Panc1 (cell line): ENCODE measurements at regions not wholly inside any gene's neighbourhood (a gene's known extent, or its start where the extent isn't known, plus 50 kb on each side); places are given as distances from the start of the nearest gene placed in this dataset.

Experiments used
- ATAC-seq: fragments of 200-7000 bp; cut with Tn5 transposase; 2 replicates; pipeline ENCODE4 v1.9.1; 2020; ENCODE audit warnings: mild to moderate bottlenecking, moderate library complexity
- BruUV-seq: library from RNA; stranded (reverse); fragments of 400-500 nt; replicated peaks from 2 replicates; lab custom pipeline; 2021; lab: Mats Ljungman, UMichigan
- CTCF ChIA-PET: fragments of 300-600 bp; sonication (Branson Sonifier 250); formaldehyde crosslinking; loops from one replicate; lab custom pipeline; 2022; ENCODE audit warnings: antibody characterized with exemption; lab: Charles Lee
- POLR2A ChIA-PET: fragments of 300-600 bp; sonication (Branson Sonifier 250); formaldehyde crosslinking; loops from one replicate; lab custom pipeline; 2022; ENCODE audit warnings: antibody characterized with exemption; lab: Charles Lee
- DNase-seq: peaks from one replicate; pipeline ENCODE4 v3.0.0-alpha.2; 2010; ENCODE audit warnings: low read depth, low spot score
- H3K27ac ChIP-seq: 2 replicates; pipeline ENCODE4 v1.5.1; 2011; ENCODE audit warnings: mild to moderate bottlenecking, low read length, inconsistent platforms
- H3K27me3 ChIP-seq: fragments of 200-500 bp; sonication (Bioruptor generic); 2 replicates; pipeline ENCODE4 v1.6.0; 2014; ENCODE audit warnings: low read length, inconsistent platforms; ENCODE audit not compliant: control insufficient read depth, insufficient read depth
- H3K36me3 ChIP-seq: fragments of 200-500 bp; sonication (Bioruptor generic); 2 replicates; pipeline ENCODE4 v1.5.1; 2014; ENCODE audit warnings: inconsistent platforms, mild to moderate bottlenecking, low read length, moderate library complexity; ENCODE audit not compliant: control insufficient read depth, insufficient read depth
- H3K4me1 ChIP-seq: 2 replicates; pipeline ENCODE4 v1.5.1; 2011; ENCODE audit warnings: inconsistent platforms, mild to moderate bottlenecking, low read length, moderate library complexity; ENCODE audit not compliant: control insufficient read depth, insufficient read depth
- H3K4me3 ChIP-seq, 2 experiments: 2 replicates each; pipeline ENCODE4 v1.5.1; 2011 to 2012; ENCODE audit warnings: low read depth in 2 of 2, low read length in 2 of 2, mild to moderate bottlenecking in 2 of 2, inconsistent platforms in 1 of 2, moderate library complexity in 1 of 2
- H3K9me3 ChIP-seq: fragments of 200-500 bp; sonication (Bioruptor generic); 2 replicates; pipeline ENCODE4 v1.5.1; 2014; ENCODE audit warnings: low read depth, mild to moderate bottlenecking, inconsistent platforms, low read length, moderate library complexity; ENCODE audit not compliant: control insufficient read depth, insufficient read depth
- POLR2AphosphoS5 ChIP-seq: IDR thresholded peaks from 2 replicates; pipeline ENCODE4 v1.6.1; 2012; ENCODE audit warnings: mild to moderate bottlenecking, low read depth, low read length, moderate library complexity
- REST ChIP-seq, 2 experiments: IDR thresholded peaks; 2 replicates each; pipeline ENCODE4 v1.6.1; 2011 to 2012; ENCODE audit warnings: low read depth in 2 of 2, control low read depth in 1 of 2, low read length in 1 of 2, mild to moderate bottlenecking in 1 of 2, moderate library complexity in 1 of 2; ENCODE audit not compliant: insufficient read depth in 1 of 2
- SIN3A ChIP-seq: IDR thresholded peaks from 2 replicates; pipeline ENCODE4 v1.6.1; 2012; ENCODE audit warnings: low read depth, mild to moderate bottlenecking, low read length, moderate library complexity, borderline replicate concordance; ENCODE audit not compliant: insufficient read depth
- TCF7L2 ChIP-seq: IDR thresholded peaks from 2 replicates; pipeline ENCODE4 v1.6.1; 2011; ENCODE audit warnings: mild to moderate bottlenecking, low read depth, low read length, inconsistent platforms
- in situ Hi-C: cut with HindIII; loops from 2 replicates; pipeline ENCODE4 v1.10.0; 2016; ENCODE audit warnings: low sequenced_read_pairs, low pct_unique_long_range_greater_than_20kb
- intact Hi-C: fragments of 100-400 bp; cut with micrococcal nuclease; formaldehyde crosslinking; loops from one replicate; pipeline ENCODE4 v1.10.0; 2022; ENCODE audit not compliant: unreplicated experiment
- TF ChIP-seq, protein P1 (sequence below): fragments of 450-650 bp; IDR thresholded peaks from 2 replicates; pipeline ENCODE4 v1.5.1; 2017; ENCODE audit warnings: mild to moderate bottlenecking

GRCh38 chr14:98937712-98938505 is 334.1 kb downstream of the BCL11B start:
- in situ Hi-C loops (no loop called here), intact Hi-C loops (no loop called here)
- DNase-seq = no peak
- H3K4me3 ChIP-seq = no peak overlapping the region
- CTCF ChIA-PET = no interaction called here
- H3K27me3 ChIP-seq = no peaks in the 10 kb centered on the region
- no peak for ATAC-seq
- no peaks in the 10 kb centered on the region for H3K36me3 ChIP-seq
- no TSS peak for BruUV-seq
- TF ChIP-seq REST (IDR thresholded peaks at IDR 0.05; ENCODE audit: insufficient read depth in 1 of 2, low read depth in 2 of 2, low read length in 1 of 2) (no peak), POLR2AphosphoS5 (no peak), SIN3A (no peak), TCF7L2 (no peak)
- TF ChIP-seq, protein P1, sequence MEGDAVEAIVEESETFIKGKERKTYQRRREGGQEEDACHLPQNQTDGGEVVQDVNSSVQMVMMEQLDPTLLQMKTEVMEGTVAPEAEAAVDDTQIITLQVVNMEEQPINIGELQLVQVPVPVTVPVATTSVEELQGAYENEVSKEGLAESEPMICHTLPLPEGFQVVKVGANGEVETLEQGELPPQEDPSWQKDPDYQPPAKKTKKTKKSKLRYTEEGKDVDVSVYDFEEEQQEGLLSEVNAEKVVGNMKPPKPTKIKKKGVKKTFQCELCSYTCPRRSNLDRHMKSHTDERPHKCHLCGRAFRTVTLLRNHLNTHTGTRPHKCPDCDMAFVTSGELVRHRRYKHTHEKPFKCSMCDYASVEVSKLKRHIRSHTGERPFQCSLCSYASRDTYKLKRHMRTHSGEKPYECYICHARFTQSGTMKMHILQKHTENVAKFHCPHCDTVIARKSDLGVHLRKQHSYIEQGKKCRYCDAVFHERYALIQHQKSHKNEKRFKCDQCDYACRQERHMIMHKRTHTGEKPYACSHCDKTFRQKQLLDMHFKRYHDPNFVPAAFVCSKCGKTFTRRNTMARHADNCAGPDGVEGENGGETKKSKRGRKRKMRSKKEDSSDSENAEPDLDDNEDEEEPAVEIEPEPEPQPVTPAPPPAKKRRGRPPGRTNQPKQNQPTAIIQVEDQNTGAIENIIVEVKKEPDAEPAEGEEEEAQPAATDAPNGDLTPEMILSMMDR = no peak
- no peaks in the 10 kb centered on the region for H3K9me3 ChIP-seq
- no peaks in the 10 kb centered on the region for H3K4me1 ChIP-seq
- no peak overlapping the region for H3K27ac ChIP-seq
- POLR2A ChIA-PET = no interaction called here

GRCh38 chr14:98940693-98941437 is 331.1 kb downstream of the BCL11B start:
- no peak for TF ChIP-seq POLR2AphosphoS5
- no peak for TF ChIP-seq TCF7L2
- TF ChIP-seq, protein P1 = no peak
- TF ChIP-seq REST (IDR thresholded peaks at IDR 0.05; ENCODE audit: insufficient read depth in 1 of 2, low read depth in 2 of 2, low read length in 1 of 2) = no peak

More at GRCh38 chr14:98940693-98941437, 331.1 kb downstream of the BCL11B start:
- Histone ChIP-seq H3K36me3 (no peaks in the 10 kb centered on the region), H3K4me3 (no peak overlapping the region), H3K27ac (no peak overlapping the region), H3K27me3 (no peaks in the 10 kb centered on the region), H3K4me1 (no peaks in the 10 kb centered on the region), H3K9me3 (no peaks in the 10 kb centered on the region)
- intact Hi-C loops = no loop called here
- in situ Hi-C loops = no loop called here
- CTCF ChIA-PET = no interaction called here
- BruUV-seq = no TSS peak
- DNase-seq = no peak
- POLR2A ChIA-PET = no interaction called here
- no peak for ATAC-seq
